NCI-H69 (cell line): ENCODE measurements at regions not wholly inside any gene's neighbourhood (a gene's known extent, or its start where the extent isn't known, plus 50 kb on each side); places are given as distances from the start of the nearest gene placed in this dataset.
"Not testable (repeated sequence)": the region's sequence is repeated elsewhere in the genome, so short reads cannot be mapped to it uniquely, and the experiment has no call there.

Source experiments
- DNase-seq: peaks from one replicate; lab custom pipeline; 2025; lab: John Stamatoyannopoulos, UW

DNA sequence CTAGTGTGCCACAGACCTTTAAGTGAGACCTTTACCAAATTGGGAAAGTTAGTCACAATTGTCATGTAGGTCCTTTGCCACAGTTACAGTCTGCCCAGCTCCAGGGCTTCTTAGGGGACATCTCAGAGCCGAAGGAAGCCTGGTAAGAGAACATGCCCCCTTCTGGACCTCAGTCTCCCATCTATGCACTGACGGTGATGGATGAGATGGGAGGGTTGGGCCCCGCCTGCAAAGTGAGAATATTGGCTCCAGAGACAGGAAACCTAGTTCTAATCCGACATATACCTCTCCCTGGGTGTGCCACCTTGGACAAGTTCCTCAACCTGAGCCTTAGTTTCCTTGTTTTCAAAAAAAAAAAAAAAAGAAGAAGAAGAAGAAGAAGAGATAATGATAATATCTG is 85.1 kb upstream of the NAV2 start:
- no peak for DNase-seq

- DNase-seq: no peak
These were observed 87.2 kb upstream of the NAV2 start for GRCh38 chr11:19625438-19625837.

DNA sequence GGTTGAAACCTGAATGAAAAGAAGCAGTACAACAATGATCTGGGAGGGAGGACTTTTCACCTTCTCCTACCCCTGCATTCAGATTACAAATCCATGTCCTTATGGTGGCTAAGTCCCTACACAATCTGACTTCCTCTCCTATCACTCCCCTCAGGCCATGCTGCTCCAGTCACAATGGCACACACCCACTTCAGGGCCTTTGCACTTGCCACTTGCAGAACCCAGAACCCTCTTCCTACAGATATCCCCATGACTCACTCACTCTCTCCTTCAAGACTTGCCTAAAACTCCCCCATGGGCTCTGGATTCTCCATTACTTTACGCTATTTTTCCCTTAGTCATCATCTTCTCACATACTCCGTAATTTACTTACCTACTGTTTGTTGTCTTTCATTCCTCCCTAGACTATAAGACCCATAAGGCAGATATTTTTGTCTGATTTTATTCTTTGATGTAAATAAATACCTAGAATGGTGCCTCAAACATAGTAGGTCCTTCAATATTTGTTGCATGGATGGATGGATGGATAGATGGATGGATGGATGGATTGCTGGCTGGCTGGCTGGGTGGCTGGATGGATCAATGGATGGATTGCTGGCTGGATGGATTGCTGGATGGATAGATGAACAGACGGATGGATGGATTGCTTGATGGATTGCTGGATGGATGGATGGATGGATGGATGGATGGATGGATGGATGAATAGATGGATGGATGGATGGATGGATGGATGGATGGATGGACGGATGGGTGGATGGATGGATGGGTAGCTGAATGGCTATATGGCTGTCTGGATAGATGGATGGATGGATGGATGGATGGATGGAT is 94.7 kb upstream of the NAV2 start:
- no peak for DNase-seq

GRCh38 chr11:19615341-19616183 is 97.1 kb upstream of the NAV2 start:
- no peak for DNase-seq

- no peak for DNase-seq
These were observed 98.2 kb upstream of the NAV2 start for GRCh38 chr11:19614370-19614940.

- not testable (repeated sequence) for DNase-seq
These were observed 100.6 kb upstream of the NAV2 start for GRCh38 chr11:19612025-19612424.

DNA sequence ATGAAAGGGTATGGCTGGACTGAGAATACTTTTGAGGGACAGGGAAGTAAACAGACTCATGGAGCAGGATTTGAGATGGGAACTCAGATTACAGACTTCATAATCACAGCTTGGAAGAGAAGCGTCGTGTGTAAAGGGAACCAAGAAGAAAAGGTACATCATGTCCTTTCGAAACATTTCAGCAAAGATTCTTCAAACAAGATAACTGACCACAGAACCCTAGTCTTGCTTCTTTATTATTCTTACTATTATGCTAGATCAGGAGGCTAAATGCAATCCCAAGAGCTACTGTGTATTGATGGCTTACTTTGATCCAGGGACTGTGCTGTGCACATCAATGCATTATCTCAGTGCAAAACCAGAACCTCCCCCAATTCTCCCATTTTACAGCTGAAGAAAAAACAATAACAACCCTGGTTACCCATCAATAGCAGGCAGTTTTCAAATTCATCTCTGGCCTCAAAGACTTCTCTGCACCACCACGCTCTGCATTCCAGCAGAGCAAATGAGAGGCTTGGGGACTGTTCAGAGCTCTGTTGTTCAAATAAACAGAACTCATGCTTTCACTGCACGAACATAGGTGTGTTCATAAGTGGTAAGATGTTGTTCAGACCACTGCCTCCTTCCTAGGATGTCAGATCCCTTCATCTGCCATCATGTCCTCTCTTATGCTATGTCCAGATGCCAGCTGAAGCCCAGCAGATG is 104.8 kb upstream of the NAV2 start:
- DNase-seq: no peak

DNA sequence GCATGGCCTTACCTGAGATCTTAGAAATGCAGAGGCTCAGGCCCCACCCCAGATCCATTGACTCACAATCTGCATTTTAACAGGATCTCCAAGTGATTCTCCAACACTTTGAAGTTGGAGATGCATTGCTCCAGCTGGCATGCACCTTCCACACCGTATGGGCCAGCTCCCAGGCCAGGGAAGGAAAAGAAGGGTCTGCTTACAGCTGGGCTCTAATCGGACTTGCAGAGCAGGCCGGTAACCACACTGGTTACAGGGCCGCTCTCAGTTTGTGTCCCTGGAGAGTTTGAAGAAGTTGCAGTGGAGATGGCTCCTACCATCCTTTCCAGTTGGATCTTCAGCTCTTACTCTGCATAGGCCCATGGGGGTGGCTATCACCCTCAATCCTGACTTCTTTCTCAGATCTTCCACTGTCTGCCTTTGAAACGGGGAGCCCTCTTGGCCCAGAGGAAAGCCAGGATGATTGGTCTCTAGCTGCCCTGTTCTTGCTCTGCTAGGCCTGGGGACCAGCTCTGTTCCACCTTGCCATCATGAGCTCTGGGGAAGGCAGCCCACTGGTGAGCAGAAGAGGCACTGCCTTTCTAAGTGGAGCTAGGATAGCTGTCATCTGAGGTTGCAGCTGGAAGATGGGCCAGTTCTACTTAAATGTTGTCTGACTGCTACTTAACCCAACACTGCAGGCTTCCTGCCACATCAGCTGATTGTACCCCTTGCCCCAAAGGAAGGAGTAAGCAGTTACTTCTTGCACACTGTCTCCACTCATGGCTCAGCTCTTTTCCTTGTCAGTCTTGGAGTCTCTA is 105.6 kb upstream of the NAV2 start:
- DNase-seq: no peak

DNA sequence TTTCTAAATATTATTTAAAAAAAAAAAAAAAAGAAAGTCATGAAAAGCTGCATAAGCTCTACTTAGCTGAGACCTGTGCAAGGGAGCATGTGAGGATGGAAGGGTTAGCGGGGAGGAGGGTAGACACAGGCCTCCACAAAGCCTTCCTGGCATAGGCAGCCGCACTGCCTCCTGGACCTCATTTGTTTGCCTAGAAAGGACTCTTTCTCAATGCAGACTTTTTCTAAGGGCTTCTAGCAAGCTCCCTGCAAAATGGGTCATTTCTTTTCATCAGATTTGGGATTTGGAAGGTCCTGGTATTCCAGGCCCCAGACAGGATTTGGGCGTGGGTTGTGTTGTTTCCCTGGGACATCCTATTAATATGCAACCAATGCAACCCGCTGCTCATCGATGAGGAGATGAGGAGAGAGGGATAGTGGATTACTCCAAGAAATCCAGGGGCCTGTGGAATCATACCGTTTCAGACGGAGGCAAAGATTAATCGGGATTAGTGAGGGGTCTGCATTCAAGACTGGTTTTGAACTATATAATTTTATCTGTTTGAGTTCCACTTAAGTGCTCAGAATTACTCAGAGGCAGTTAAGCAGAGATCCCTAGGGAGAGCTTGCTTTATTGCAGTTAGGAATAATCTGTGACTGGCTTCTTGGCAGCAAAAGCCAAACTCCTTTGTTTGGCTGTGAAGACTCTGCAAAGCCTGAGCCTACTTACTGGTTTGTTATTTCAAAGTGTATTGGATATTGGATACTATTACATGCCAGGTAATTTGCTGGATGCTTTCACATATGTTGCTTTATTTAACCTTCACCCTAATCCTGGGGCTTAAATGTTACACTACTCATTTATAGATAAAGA is 106.9 kb upstream of the NAV2 start:
- peak; percentile 75 for DNase-seq

GRCh38 chr11:19604679-19605375 is 107.8 kb upstream of the NAV2 start:
- DNase-seq: no peak

DNA sequence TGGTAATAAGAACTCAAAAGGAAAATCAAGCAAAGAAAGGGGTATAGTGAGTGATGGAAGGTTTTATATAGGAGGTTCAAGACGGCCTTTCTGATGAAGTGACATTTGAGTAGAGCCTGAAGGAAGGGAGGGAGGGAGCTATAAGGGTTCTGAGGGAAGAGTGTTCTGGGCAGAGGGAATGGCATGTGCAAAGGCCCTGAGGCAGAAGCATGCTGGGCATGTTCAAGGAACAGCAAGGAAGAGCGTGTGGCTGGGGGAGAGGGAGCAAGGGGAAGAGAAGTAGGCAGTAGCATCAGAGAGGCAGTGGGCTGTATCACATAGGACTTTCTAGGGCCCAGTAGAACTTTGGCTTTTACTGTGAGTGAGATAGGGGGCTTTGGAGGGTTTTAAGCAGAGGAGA is 108.9 kb upstream of the NAV2 start:
- no peak for DNase-seq

- no peak for DNase-seq
These were observed 109.7 kb upstream of the NAV2 start for GRCh38 chr11:19602891-19603290.

GRCh38 chr11:19602406-19602805 is 110.2 kb upstream of the NAV2 start:
- no peak for DNase-seq

DNA sequence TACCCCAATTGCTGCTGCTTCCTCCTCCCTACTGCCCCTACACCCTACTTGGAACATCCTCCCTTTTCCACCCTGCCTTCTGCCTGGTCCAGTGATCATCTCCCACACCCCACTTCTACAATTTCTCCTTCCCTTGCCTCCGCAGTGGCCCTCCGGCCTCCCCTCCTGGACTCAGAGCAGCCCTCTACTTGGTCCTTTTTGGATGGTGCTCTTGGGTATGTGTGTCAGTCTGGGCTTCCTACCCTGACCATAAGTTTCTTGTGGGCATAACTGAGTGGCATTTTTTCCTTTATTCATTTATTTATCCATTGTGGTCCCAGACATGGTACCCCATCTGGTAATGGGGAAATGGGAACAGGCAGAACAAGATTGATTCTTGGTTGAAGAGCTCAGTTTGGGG is 111.4 kb upstream of the NAV2 start:
- no peak for DNase-seq

DNA sequence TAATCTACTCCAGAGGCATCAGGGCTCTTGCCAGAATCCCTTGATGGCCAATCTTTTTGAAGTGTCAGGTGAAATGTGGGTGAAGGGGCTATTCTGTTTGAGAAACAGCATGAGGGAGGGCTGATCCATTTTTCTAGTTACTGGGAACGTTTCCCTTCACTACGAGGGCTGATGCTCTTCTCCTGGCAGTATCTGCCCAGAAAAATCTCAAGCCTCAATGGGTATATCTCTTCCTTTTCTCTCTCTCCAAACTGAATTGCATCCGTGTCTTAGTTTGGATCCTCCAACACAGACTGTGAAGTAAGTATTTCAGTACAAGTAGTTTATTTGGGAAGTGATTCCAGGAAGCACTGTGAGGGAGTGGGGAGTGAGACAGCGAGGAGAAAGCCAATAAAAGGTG is 113.0 kb upstream of the NAV2 start:
- no peak for DNase-seq

DNA sequence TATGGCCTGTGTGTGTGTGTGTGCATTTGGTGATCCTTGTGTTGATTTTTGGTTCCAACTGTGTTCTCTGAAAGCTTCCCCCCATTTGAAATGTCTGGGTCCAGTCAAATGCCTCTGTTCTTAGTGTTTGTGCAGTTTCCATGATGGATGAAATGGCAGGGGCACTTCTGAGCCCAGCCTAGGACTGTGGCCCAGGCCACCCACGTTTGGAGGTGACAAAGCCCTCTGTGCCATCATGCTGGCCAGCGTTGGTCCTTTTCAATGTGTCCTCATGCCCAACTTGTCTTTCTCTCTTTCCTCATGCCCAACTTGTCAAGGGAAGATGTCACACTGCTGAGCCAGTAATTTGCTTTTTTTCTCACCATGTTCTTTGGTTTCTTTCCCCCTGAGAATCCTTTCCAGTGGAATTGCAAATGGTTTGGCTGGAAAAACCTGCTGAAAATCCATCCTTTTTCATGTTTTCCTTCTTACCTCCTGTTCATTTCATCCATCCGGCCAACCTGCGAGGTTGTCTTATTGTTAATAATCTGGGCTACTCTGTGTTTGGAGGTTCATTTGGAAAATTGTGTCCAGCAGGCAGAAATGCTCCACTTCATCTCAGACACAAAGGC is 113.7 kb upstream of the NAV2 start:
- no peak for DNase-seq

- no peak for DNase-seq
These were observed 114.2 kb upstream of the NAV2 start for GRCh38 chr11:19598456-19598855.

- DNase-seq: no peak
These were observed 114.8 kb upstream of the NAV2 start for GRCh38 chr11:19597876-19598275.

DNA sequence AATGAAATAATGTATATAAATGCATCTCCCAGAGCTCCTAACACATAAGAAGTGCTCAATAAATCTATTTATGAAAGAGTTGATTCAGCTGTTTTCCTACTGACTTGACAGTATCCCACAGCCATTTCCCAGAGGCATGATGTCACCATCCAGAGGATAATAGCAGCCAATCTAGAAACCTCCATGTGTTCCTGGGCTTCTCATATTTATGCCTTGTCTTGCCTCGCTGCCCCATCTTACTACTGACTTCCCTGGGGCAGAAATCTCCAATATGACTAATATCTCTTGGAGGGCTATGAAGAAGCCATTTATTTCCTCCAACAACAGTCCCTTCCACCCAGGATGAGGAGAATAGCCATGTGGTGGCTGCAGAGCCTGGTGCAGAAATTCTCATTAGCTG is 115.4 kb upstream of the NAV2 start:
- no peak for DNase-seq
